BE2C (cell line): ENCODE measurements at regions not wholly inside any gene's neighbourhood (a gene's known extent, or its start where the extent isn't known, plus 50 kb on each side); places are given as distances from the start of the nearest gene placed in this dataset.

Experiments used
- DNase-seq: peaks from one replicate; pipeline ENCODE4 v3.0.0-alpha.2; 2020
- H3K27me3 ChIP-seq: fragments of 250-450 bp; sonication (Bioruptor Pico); 2 replicates; pipeline ENCODE4 v1.5.1; 2020; ENCODE audit warnings: mild to moderate bottlenecking
- H3K36me3 ChIP-seq: fragments of 250-450 bp; sonication (Bioruptor Pico); 2 replicates; pipeline ENCODE4 v1.5.1; 2020; ENCODE audit warnings: mild to moderate bottlenecking
- H3K4me1 ChIP-seq: fragments of 250-450 bp; sonication (Bioruptor Pico); 2 replicates; pipeline ENCODE4 v1.5.1; 2020
- H3K4me3 ChIP-seq: 2 replicates; pipeline ENCODE4 v1.5.1; 2011; ENCODE audit warnings: low read depth, low read length
- H3K9me3 ChIP-seq: fragments of 250-450 bp; sonication (Bioruptor Pico); 2 replicates; pipeline ENCODE4 v1.5.1; 2020
- CTCF ChIP-seq: IDR thresholded peaks from 2 replicates; pipeline ENCODE4 v1.5.1; 2012; ENCODE audit warnings: mild to moderate bottlenecking, low read depth, low read length

- no peaks in the 10 kb centered on the region for H3K27me3 ChIP-seq
- H3K36me3 ChIP-seq = no peaks in the 10 kb centered on the region
- no peak overlapping the region for H3K4me3 ChIP-seq
- no peak for TF ChIP-seq CTCF
- DNase-seq = peak; percentile 81
- H3K9me3 ChIP-seq = no peaks in the 10 kb centered on the region
- peaks cover 10% of the 10 kb centered on the region for H3K4me1 ChIP-seq
Observed at GRCh38 chr5:138657360-138657759, 82.2 kb upstream of the HSPA9 start.

GRCh38 chr5:138656916-138657315, 81.7 kb upstream of the HSPA9 start:
- H3K27me3 ChIP-seq = no peaks in the 10 kb centered on the region
- no peak overlapping the region for H3K4me3 ChIP-seq
- DNase-seq = no peak
- peaks cover 10% of the 10 kb centered on the region for H3K4me1 ChIP-seq
- no peak for TF ChIP-seq CTCF
- H3K9me3 ChIP-seq = no peaks in the 10 kb centered on the region
- no peaks in the 10 kb centered on the region for H3K36me3 ChIP-seq

- H3K36me3 ChIP-seq = no peaks in the 10 kb centered on the region
- no peak for TF ChIP-seq CTCF
- no peaks in the 10 kb centered on the region for H3K27me3 ChIP-seq
- H3K9me3 ChIP-seq = no peaks in the 10 kb centered on the region
- DNase-seq = peak; percentile 51
- H3K4me1 ChIP-seq = peaks cover 10% of the 10 kb centered on the region
- H3K4me3 ChIP-seq = no peak overlapping the region
Observed at GRCh38 chr5:138655530-138656190, 80.5 kb upstream of the HSPA9 start.

- no peak for TF ChIP-seq CTCF
- DNase-seq = peak; percentile 40
- H3K4me1 ChIP-seq = peaks cover 17% of the 10 kb centered on the region
- H3K9me3 ChIP-seq = no peaks in the 10 kb centered on the region
- no peaks in the 10 kb centered on the region for H3K27me3 ChIP-seq
- no peaks in the 10 kb centered on the region for H3K36me3 ChIP-seq
- no peak overlapping the region for H3K4me3 ChIP-seq
Observed at GRCh38 chr5:138654281-138654867, 79.2 kb upstream of the HSPA9 start.

- Histone ChIP-seq H3K4me3 (no peak overlapping the region), H3K36me3 (no peaks in the 10 kb centered on the region), H3K27me3 (no peaks in the 10 kb centered on the region), H3K9me3 (no peaks in the 10 kb centered on the region), H3K4me1 (peaks cover 26% of the 10 kb centered on the region)
- peak; percentile 44 for TF ChIP-seq CTCF
- DNase-seq = no peak
Observed at GRCh38 chr5:138653502-138653901, 78.3 kb upstream of the HSPA9 start.

- DNase-seq = no peak
- Histone ChIP-seq H3K4me3 (no peak overlapping the region), H3K27me3 (no peaks in the 10 kb centered on the region), H3K4me1 (peaks cover 31% of the 10 kb centered on the region), H3K36me3 (no peaks in the 10 kb centered on the region), H3K9me3 (no peaks in the 10 kb centered on the region)
- no peak for TF ChIP-seq CTCF
Observed at GRCh38 chr5:138651767-138652117, 76.5 kb upstream of the HSPA9 start.
